Neural crest cell (in vitro differentiated cells): ENCODE measurements at regions not wholly inside any gene's neighbourhood (a gene's known extent, or its start where the extent isn't known, plus 50 kb on each side); places are given as distances from the start of the nearest gene placed in this dataset.

Experiments
- DNase-seq: peaks from one replicate; pipeline ENCODE4 v3.0.0; 2021; ENCODE audit warnings: low read depth, mixed read lengths, low spot score
- H3K27ac Mint-ChIP-seq: one replicate; pipeline ENCODE4 v1.8.0; 2021; ENCODE audit warnings: mild to moderate bottlenecking, mixed read lengths; ENCODE audit not compliant: unreplicated experiment
- H3K27me3 Mint-ChIP-seq: 2 replicates; pipeline ENCODE4 v1.8.0; 2021; ENCODE audit warnings: low read depth, mild to moderate bottlenecking, mixed read lengths
- H3K36me3 Mint-ChIP-seq: 2 replicates; pipeline ENCODE4 v1.8.0; 2021; ENCODE audit warnings: low read depth, mild to moderate bottlenecking, mixed read lengths
- H3K4me1 Mint-ChIP-seq: 2 replicates; pipeline ENCODE4 v1.8.0; 2021; ENCODE audit warnings: mixed read lengths
- H3K4me3 Mint-ChIP-seq: one replicate; pipeline ENCODE4 v1.8.0; 2021; ENCODE audit warnings: mild to moderate bottlenecking, mixed read lengths
- H3K9me3 Mint-ChIP-seq: 2 replicates; pipeline ENCODE4 v1.8.0; 2021; ENCODE audit warnings: mixed read lengths
- TF ChIP-seq, protein P1 (sequence below): fragments of 200-600 bp; sonication (generic); conservative IDR thresholded peaks from 2 replicates; pipeline ENCODE4 v1.5.0; 2021; ENCODE audit warnings: antibody characterized with exemption, mild to moderate bottlenecking

DNA sequence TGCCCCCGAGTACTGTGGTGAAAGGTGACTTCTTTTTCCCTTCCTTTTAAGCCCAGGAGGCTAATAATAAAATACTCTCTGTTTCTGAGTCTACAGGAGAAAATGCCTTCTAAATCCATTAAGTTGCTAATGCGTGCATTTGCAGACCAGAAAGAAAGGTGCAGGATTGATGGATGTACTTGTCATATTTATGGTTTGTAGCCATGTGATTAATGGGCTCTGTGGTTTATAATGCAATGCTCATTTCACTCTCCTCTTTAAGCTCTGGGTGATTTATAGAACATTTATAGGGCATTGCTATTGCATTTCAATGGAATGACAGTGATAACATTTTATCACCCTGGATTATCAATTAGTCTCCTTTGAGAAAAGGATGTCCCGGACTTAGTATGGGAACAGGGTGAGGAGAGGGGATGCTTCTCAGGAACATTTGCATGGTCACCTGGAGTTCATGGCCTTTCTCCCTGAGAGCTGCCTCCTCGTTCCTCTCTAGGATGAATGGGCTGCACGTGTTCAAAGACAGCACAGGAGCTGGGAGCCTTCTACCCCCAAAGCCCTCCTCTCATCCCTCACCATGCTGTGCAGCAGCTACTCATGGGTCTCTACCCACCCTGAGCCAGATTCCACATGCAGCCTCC lies 82.8 kb upstream of the HMGXB4 start:
- TF ChIP-seq, protein P1, sequence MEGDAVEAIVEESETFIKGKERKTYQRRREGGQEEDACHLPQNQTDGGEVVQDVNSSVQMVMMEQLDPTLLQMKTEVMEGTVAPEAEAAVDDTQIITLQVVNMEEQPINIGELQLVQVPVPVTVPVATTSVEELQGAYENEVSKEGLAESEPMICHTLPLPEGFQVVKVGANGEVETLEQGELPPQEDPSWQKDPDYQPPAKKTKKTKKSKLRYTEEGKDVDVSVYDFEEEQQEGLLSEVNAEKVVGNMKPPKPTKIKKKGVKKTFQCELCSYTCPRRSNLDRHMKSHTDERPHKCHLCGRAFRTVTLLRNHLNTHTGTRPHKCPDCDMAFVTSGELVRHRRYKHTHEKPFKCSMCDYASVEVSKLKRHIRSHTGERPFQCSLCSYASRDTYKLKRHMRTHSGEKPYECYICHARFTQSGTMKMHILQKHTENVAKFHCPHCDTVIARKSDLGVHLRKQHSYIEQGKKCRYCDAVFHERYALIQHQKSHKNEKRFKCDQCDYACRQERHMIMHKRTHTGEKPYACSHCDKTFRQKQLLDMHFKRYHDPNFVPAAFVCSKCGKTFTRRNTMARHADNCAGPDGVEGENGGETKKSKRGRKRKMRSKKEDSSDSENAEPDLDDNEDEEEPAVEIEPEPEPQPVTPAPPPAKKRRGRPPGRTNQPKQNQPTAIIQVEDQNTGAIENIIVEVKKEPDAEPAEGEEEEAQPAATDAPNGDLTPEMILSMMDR: no peak
- H3K27me3 Mint-ChIP-seq: peaks cover 46% of the 10 kb centered on the region
- H3K36me3 Mint-ChIP-seq: no peaks in the 10 kb centered on the region
- H3K4me3 Mint-ChIP-seq: no peak overlapping the region
- no peaks in the 10 kb centered on the region for H3K9me3 Mint-ChIP-seq
- H3K4me1 Mint-ChIP-seq: no peaks in the 10 kb centered on the region
- H3K27ac Mint-ChIP-seq: peak overlapping the region; percentile 57
- DNase-seq: no peak

DNA sequence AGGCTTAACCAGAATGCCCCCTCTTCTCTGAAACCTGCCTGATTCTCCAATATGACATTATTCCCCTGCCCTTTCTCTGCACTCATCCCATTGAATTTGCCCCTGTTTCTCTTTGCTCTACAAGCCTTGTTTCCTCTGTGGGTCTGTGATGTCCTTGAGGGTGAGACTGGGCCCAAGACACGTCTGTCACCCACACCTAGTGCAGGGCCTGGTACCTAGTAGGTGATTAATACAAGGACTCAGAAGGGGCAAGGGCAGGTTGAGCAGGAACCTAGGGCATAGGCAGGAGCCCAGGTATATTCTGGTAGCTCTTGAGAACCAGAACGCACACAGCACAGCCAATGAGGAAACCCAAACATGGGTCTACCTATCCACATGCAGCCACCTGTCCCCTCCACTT lies 81.9 kb upstream of the HMGXB4 start:
- Mint-ChIP-seq H3K9me3 (no peaks in the 10 kb centered on the region), H3K4me1 (no peaks in the 10 kb centered on the region), H3K27ac (no peak overlapping the region), H3K4me3 (no peak overlapping the region), H3K27me3 (peaks cover 45% of the 10 kb centered on the region), H3K36me3 (no peaks in the 10 kb centered on the region)
- TF ChIP-seq, protein P1: no peak
- no peak for DNase-seq

DNA sequence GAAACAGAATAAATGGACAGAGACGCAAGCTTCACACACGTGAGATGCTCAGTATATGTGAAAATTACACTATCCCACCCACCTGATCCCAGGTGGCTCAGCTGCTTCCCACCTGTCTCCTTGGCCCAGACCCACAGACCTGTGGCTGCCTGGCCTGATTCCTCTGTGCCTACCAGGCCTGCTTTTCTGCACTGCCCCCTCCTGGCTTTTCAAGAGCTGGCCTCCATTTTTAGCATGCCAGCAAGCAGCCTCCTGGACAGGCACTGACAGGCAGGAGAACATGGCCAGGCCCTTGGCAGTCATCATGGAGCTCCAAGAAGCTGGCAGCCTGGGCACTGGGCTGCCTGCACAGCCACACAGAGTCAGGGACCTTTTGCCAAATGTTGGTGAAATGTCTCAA lies 79.5 kb upstream of the HMGXB4 start:
- peaks cover 29% of the 10 kb centered on the region for H3K27me3 Mint-ChIP-seq
- H3K36me3 Mint-ChIP-seq: no peaks in the 10 kb centered on the region
- H3K9me3 Mint-ChIP-seq: peaks cover 3% of the 10 kb centered on the region
- TF ChIP-seq, protein P1: no peak
- no peaks in the 10 kb centered on the region for H3K4me1 Mint-ChIP-seq
- no peak overlapping the region for H3K27ac Mint-ChIP-seq
- DNase-seq: no peak
- no peak overlapping the region for H3K4me3 Mint-ChIP-seq

DNA sequence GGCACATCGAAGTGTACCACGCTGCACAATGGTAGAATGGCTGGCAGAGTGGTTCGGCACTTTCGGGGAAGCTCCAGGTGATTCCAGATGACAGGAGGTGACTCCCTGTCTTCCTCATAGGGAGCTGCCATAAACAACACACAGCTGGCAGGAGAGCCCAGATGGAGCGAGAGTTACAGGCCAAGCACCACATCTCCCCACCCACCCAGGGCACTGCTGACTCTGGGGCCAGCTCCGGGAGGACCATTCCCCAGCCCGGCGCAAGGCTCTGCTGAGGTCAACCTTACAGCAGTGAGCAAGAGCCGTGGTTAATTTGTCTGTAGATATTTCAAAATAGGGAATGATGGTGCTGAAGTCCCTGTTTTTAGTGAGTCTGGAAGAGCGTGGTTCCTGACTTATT lies 78.8 kb upstream of the HMGXB4 start:
- TF ChIP-seq, protein P1: no peak
- H3K36me3 Mint-ChIP-seq: no peaks in the 10 kb centered on the region
- no peak overlapping the region for H3K4me3 Mint-ChIP-seq
- peaks cover 5% of the 10 kb centered on the region for H3K9me3 Mint-ChIP-seq
- H3K27me3 Mint-ChIP-seq: peaks cover 23% of the 10 kb centered on the region
- no peak overlapping the region for H3K27ac Mint-ChIP-seq
- no peaks in the 10 kb centered on the region for H3K4me1 Mint-ChIP-seq
- no peak for DNase-seq

DNA sequence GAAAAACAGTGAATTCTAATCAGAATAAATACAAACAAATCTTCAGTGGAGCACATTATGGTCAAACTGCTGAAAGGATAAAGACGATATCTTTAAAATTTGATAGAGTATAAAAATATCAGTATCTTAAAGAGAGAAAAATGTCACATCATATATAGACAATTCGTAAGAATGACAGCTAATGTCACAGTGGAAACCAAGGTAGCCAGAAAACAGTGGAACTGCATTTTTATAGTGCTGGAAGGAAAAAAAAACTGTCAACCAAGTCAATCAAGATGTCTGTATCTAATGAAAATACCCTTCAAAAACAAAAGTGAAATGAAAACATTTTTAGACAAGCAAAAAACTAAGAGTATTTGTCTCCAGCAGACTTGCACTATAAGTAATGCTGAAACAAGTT lies 73.4 kb upstream of the HMGXB4 start:
- DNase-seq: no peak
- Mint-ChIP-seq H3K4me3 (no peak overlapping the region), H3K4me1 (no peaks in the 10 kb centered on the region), H3K36me3 (no peaks in the 10 kb centered on the region), H3K27me3 (peaks cover 8% of the 10 kb centered on the region), H3K9me3 (peaks cover 6% of the 10 kb centered on the region), H3K27ac (no peak overlapping the region)
- TF ChIP-seq, protein P1: no peak
